GM10266 (cell line): ENCODE measurements at regions not wholly inside any gene's neighbourhood (a gene's known extent, or its start where the extent isn't known, plus 50 kb on each side); places are given as distances from the start of the nearest gene placed in this dataset.

ENCODE experiments used
- DNase-seq: peaks from one replicate; pipeline ENCODE4 v3.0.0; 2012; ENCODE audit errors: extremely low spot score
- CTCF ChIP-seq: IDR thresholded peaks from 2 replicates; pipeline ENCODE4 v1.5.1; 2012; ENCODE audit warnings: mild to moderate bottlenecking, low read depth; ENCODE audit not compliant: control insufficient read depth, insufficient read depth; ENCODE audit errors: missing control alignments

GRCh38 chr10:3354174-3354900 is 181.8 kb upstream of the PITRM1 start:
- DNase-seq, result no peak
- TF ChIP-seq CTCF, result no peak

- TF ChIP-seq CTCF, result no peak
- DNase-seq, result no peak
Observed at GRCh38 chr10:3353235-3353634, 180.7 kb upstream of the PITRM1 start.

- no peak for TF ChIP-seq CTCF
Observed at GRCh38 chr10:3350617-3351258, 178.2 kb upstream of the PITRM1 start.

GRCh38 chr10:3350205-3350604 is 177.6 kb upstream of the PITRM1 start:
- TF ChIP-seq CTCF, result no peak
- no peak for DNase-seq

More at GRCh38 chr10:3350617-3351258, 178.2 kb upstream of the PITRM1 start:
- no peak for DNase-seq

- DNase-seq, result no peak
- TF ChIP-seq CTCF, result no peak
Observed at GRCh38 chr10:3348564-3348963, 176.0 kb upstream of the PITRM1 start.

GRCh38 chr10:3347413-3348182 is 175.0 kb upstream of the PITRM1 start:
- no peak for DNase-seq
- no peak for TF ChIP-seq CTCF
